HCT116 (cell line): ENCODE measurements at regions not wholly inside any gene's neighbourhood (a gene's known extent, or its start where the extent isn't known, plus 50 kb on each side); places are given as distances from the start of the nearest gene placed in this dataset.

Experiments used
- CBX3 ChIP-seq: IDR thresholded peaks from 2 replicates; pipeline ENCODE4 v1.6.1; 2012; ENCODE audit warnings: low read depth
- EZH2 ChIP-seq: fragments of 200-600 bp; sonication (generic); IDR thresholded peaks from 2 replicates; pipeline ENCODE4 v1.6.1; 2017; ENCODE audit warnings: antibody characterized with exemption, mixed run types
- EZH2phosphoT487 ChIP-seq: fragments of 200-600 bp; IDR thresholded peaks from 2 replicates; pipeline ENCODE4 v1.6.1; 2018; ENCODE audit warnings: antibody characterized with exemption, borderline replicate concordance
- JUND ChIP-seq: IDR thresholded peaks from 2 replicates; pipeline ENCODE4 v1.6.1; 2012
- POLR2A ChIP-seq: IDR thresholded peaks from 2 replicates; pipeline ENCODE4 v1.7.0; 2011; ENCODE audit warnings: borderline replicate concordance; ENCODE audit not compliant: insufficient read depth, insufficient read length; ENCODE audit errors: extremely low read depth
- POLR2AphosphoS5 ChIP-seq: IDR thresholded peaks from 2 replicates; pipeline ENCODE4 v1.6.1; 2011; ENCODE audit warnings: mild to moderate bottlenecking, low read depth, low read length, moderate library complexity
- SIN3A ChIP-seq: IDR thresholded peaks from 2 replicates; pipeline ENCODE4 v1.6.1; 2012; ENCODE audit warnings: low read depth
- ZNF274 ChIP-seq: fragments of 200-500 bp; sonication (Bioruptor generic); IDR thresholded peaks from 2 replicates; pipeline ENCODE4 v1.6.1; 2014; ENCODE audit warnings: mild to moderate bottlenecking, low read depth, low read length, inconsistent platforms
- TF ChIP-seq, protein P1 (sequence below): IDR thresholded peaks from 2 replicates; pipeline ENCODE4 v1.6.1; 2012
- TF ChIP-seq, protein P2 (sequence below): IDR thresholded peaks from 2 replicates; pipeline ENCODE4 v1.6.1; 2012; ENCODE audit warnings: low read depth
- TF ChIP-seq, protein P3 (sequence below), 3 experiments: fragments of 200-600 bp in 1 of 3; sonication (generic) in 1 of 3; IDR thresholded peaks in 2 of 3; conservative IDR thresholded peaks in 1 of 3; 2 replicates each; pipeline ENCODE4 v1.5.1; 2012 to 2017; ENCODE audit warnings: low read depth in 2 of 3, low read length in 2 of 3, antibody characterized with exemption in 1 of 3, borderline replicate concordance in 1 of 3, control low read depth in 1 of 3, mild to moderate bottlenecking in 1 of 3, mixed read lengths in 1 of 3, mixed run types in 1 of 3, moderate library complexity in 1 of 3; ENCODE audit not compliant: insufficient read depth in 1 of 3
- TF ChIP-seq, protein P4 (sequence below): IDR thresholded peaks from 2 replicates; pipeline ENCODE4 v1.6.1; 2011; ENCODE audit warnings: mild to moderate bottlenecking, low read length, moderate library complexity; ENCODE audit not compliant: insufficient replicate concordance; ENCODE audit errors: extremely low read depth

DNA sequence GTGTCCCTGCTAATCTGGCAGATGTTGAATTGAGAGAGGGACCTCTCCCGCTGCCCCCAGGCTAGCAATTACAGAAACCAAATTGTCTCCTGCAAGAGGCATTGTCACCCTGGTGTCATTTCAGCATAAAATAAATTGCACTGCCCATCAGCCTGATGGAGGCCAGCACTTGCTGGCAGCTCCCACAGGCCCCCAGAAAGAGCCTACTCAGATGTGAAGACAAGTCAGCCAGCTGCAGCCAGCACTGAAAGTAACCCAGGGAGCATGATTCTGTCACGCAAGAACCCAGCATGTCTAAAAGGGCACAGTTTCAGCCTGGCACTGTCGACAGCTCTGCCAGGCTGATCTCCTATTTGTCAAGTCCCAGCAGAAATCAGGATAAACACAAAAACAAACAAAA lies 110.3 kb upstream of the CTTNBP2NL start:
- TF ChIP-seq POLR2AphosphoS5 (no peak), ZNF274 (no peak), SIN3A (no peak), JUND (no peak), EZH2phosphoT487 (no peak), EZH2 (no peak), CBX3 (no peak), POLR2A (no peak)
- TF ChIP-seq, protein P1, sequence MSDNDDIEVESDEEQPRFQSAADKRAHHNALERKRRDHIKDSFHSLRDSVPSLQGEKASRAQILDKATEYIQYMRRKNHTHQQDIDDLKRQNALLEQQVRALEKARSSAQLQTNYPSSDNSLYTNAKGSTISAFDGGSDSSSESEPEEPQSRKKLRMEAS, result no peak
- TF ChIP-seq, protein P2, sequence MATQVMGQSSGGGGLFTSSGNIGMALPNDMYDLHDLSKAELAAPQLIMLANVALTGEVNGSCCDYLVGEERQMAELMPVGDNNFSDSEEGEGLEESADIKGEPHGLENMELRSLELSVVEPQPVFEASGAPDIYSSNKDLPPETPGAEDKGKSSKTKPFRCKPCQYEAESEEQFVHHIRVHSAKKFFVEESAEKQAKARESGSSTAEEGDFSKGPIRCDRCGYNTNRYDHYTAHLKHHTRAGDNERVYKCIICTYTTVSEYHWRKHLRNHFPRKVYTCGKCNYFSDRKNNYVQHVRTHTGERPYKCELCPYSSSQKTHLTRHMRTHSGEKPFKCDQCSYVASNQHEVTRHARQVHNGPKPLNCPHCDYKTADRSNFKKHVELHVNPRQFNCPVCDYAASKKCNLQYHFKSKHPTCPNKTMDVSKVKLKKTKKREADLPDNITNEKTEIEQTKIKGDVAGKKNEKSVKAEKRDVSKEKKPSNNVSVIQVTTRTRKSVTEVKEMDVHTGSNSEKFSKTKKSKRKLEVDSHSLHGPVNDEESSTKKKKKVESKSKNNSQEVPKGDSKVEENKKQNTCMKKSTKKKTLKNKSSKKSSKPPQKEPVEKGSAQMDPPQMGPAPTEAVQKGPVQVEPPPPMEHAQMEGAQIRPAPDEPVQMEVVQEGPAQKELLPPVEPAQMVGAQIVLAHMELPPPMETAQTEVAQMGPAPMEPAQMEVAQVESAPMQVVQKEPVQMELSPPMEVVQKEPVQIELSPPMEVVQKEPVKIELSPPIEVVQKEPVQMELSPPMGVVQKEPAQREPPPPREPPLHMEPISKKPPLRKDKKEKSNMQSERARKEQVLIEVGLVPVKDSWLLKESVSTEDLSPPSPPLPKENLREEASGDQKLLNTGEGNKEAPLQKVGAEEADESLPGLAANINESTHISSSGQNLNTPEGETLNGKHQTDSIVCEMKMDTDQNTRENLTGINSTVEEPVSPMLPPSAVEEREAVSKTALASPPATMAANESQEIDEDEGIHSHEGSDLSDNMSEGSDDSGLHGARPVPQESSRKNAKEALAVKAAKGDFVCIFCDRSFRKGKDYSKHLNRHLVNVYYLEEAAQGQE, result no peak
- TF ChIP-seq, protein P3, sequence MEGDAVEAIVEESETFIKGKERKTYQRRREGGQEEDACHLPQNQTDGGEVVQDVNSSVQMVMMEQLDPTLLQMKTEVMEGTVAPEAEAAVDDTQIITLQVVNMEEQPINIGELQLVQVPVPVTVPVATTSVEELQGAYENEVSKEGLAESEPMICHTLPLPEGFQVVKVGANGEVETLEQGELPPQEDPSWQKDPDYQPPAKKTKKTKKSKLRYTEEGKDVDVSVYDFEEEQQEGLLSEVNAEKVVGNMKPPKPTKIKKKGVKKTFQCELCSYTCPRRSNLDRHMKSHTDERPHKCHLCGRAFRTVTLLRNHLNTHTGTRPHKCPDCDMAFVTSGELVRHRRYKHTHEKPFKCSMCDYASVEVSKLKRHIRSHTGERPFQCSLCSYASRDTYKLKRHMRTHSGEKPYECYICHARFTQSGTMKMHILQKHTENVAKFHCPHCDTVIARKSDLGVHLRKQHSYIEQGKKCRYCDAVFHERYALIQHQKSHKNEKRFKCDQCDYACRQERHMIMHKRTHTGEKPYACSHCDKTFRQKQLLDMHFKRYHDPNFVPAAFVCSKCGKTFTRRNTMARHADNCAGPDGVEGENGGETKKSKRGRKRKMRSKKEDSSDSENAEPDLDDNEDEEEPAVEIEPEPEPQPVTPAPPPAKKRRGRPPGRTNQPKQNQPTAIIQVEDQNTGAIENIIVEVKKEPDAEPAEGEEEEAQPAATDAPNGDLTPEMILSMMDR (IDR thresholded peaks at IDR 0.05 in 2 of 3, conservative IDR thresholded peaks at IDR 0.05 in 1 of 3; ENCODE audit: borderline replicate concordance in 1 of 3, insufficient read depth in 1 of 3, low read depth in 2 of 3, low read length in 2 of 3), result no peak
- TF ChIP-seq, protein P4, sequence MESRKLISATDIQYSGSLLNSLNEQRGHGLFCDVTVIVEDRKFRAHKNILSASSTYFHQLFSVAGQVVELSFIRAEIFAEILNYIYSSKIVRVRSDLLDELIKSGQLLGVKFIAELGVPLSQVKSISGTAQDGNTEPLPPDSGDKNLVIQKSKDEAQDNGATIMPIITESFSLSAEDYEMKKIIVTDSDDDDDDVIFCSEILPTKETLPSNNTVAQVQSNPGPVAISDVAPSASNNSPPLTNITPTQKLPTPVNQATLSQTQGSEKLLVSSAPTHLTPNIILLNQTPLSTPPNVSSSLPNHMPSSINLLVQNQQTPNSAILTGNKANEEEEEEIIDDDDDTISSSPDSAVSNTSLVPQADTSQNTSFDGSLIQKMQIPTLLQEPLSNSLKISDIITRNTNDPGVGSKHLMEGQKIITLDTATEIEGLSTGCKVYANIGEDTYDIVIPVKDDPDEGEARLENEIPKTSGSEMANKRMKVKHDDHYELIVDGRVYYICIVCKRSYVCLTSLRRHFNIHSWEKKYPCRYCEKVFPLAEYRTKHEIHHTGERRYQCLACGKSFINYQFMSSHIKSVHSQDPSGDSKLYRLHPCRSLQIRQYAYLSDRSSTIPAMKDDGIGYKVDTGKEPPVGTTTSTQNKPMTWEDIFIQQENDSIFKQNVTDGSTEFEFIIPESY, result no peak
